ENCODE measurements at regions not wholly inside any gene's neighbourhood (a gene's known extent, or its start where the extent isn't known, plus 50 kb on each side); places are given as distances from the start of the nearest gene placed in this dataset.

DNA sequence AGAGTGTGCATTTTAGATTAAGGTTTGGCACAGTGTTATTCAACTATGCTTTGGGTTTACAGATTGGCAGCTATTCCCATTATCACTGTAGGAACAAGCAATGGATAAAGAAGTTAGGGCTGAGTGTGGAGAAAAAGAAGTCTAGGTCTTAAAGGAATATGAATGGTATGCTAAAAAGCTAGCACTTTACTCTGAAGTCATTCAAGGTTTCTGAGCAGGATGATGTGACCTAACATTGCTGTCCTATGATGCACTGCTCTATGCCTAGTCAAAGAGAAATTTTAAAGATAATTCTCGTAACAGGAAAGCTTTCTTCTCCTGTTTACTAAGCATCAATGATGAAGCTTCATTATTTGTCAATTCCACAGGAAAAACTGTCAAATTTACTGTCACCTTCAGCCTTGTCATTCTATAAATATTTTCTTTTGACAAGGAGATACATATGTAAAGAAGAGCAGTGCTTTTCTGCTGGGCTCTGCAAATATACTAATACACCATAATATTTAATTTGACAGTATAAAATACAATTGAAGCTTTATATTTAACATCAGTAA lies 476.1 kb upstream of the PTPRD start:
- no peaks in the 10 kb centered on the region for H4K20me1 ChIP-seq (ENCODE audit: insufficient read depth, low read length)
- H3K23ac ChIP-seq (ENCODE audit: low read depth, low read length) = no peak overlapping the region
- TF ChIP-seq, protein P1, sequence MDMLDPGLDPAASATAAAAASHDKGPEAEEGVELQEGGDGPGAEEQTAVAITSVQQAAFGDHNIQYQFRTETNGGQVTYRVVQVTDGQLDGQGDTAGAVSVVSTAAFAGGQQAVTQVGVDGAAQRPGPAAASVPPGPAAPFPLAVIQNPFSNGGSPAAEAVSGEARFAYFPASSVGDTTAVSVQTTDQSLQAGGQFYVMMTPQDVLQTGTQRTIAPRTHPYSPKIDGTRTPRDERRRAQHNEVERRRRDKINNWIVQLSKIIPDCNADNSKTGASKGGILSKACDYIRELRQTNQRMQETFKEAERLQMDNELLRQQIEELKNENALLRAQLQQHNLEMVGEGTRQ (IDR thresholded peaks at IDR 0.05; ENCODE audit: low read depth, low read length) = no peak
- no peak for TF ChIP-seq CEBPB (IDR thresholded peaks at IDR 0.05; ENCODE audit: low read depth, low read length)
- H3K56ac ChIP-seq (ENCODE audit: extremely low read depth, insufficient read depth, low read length) = no peak overlapping the region
- H3K27ac ChIP-seq (ENCODE audit: insufficient read depth, low read length) = no peak overlapping the region
- H2AK5ac ChIP-seq (ENCODE audit: low read depth, low read length) = no peak overlapping the region
- H3K9ac ChIP-seq (ENCODE audit: low read depth, low read length) = no peak overlapping the region
- DNase-seq (no peak), ATAC-seq (ENCODE audit: low read depth) (no peak)
- H3K14ac ChIP-seq (replicated peaks; ENCODE audit: low read depth, low read length) = no peak overlapping the region
- no peaks in the 10 kb centered on the region for H3K27me3 ChIP-seq (ENCODE audit: control insufficient read depth, insufficient read depth, low read length)
- H3K4me3 ChIP-seq (ENCODE audit: insufficient read depth, low read depth, low read length) = no peak overlapping the region
- H2BK120ac ChIP-seq (ENCODE audit: low read depth, low read length) = no peak overlapping the region
- intact Hi-C loops (cut with micrococcal nuclease) = no loop called here
- no peak overlapping the region for H2AFZ ChIP-seq (replicated peaks; ENCODE audit: low read length, poor library complexity)
- ChIA-PET POLR2A (ENCODE audit: unreplicated experiment) (interaction anchor here (0.6 kb wide), 1 partner anchor 17 kb away, joined by 5 read pairs; no protein-coding TSS in a partner anchor), CTCF (no interaction called here)
- H3K79me1 ChIP-seq (ENCODE audit: low read depth in 1 of 2, low read length in 2 of 2) = no peaks in the 10 kb centered on the region
- H4K5ac ChIP-seq (ENCODE audit: low read depth, low read length) = no peak overlapping the region
- no CpG with 5 or more reads among the region's 1 CpG for WGBS, 2 experiments (ENCODE audit: extremely low coverage in 2 of 2, insufficient read length in 1 of 2)
- no peaks in the 10 kb centered on the region for H3K4me1 ChIP-seq (ENCODE audit: control insufficient read depth, insufficient read depth, low read length)
- no TSS peak for BruUV-seq (replicated peaks)
- no peak overlapping the region for H2BK20ac ChIP-seq (ENCODE audit: low read depth, low read length)
- H3K4ac ChIP-seq (ENCODE audit: low read depth, low read length) = no peak overlapping the region
- no peaks in the 10 kb centered on the region for H3K9me3 ChIP-seq (ENCODE audit: control insufficient read depth, insufficient read depth, low read length)
- in situ Hi-C loops (cut with MboI; ENCODE audit: low sequenced_read_pairs) = no loop called here
- H3K4me2 ChIP-seq (ENCODE audit: low read depth, low read length) = no peak overlapping the region
- dilution Hi-C loops (cut with HindIII; ENCODE audit: low sequenced_read_pairs, unreplicated experiment) = no loop called here
- H4K8ac ChIP-seq (ENCODE audit: low read depth in 2 of 2, low read length in 2 of 2) = no peak overlapping the region
- H3K18ac ChIP-seq (ENCODE audit: low read depth, low read length) = no peak overlapping the region
- no peak overlapping the region for H2AK9ac ChIP-seq (replicated peaks; ENCODE audit: low read depth, low read length, poor library complexity)
- H3K36me3 ChIP-seq (ENCODE audit: control insufficient read depth, insufficient read depth, low read length) = no peaks in the 10 kb centered on the region
- no peak overlapping the region for H2BK5ac ChIP-seq (ENCODE audit: low read depth, low read length, poor library complexity, severe bottlenecking)
- H2BK15ac ChIP-seq (ENCODE audit: low read depth, low read length) = no peak overlapping the region
- H3K9me1 ChIP-seq (ENCODE audit: insufficient read depth, low read length) = no peaks in the 10 kb centered on the region
- H4K91ac ChIP-seq (ENCODE audit: insufficient read depth, low read depth, low read length) = no peak overlapping the region

All from IMR-90 (cell line).